GM08714 (cell line): ENCODE measurements at regions not wholly inside any gene's neighbourhood (a gene's known extent, or its start where the extent isn't known, plus 50 kb on each side); places are given as distances from the start of the nearest gene placed in this dataset.

Experiments used
- H3K4me3 ChIP-seq: fragments of 200-500 bp; sonication (Bioruptor generic); 2 replicates; pipeline ENCODE4 v1.5.1; 2014; ENCODE audit warnings: mild to moderate bottlenecking, low read length, inconsistent platforms
- ZNF274 ChIP-seq: IDR thresholded peaks from 2 replicates; pipeline ENCODE4 v1.6.1; 2012; ENCODE audit warnings: mild to moderate bottlenecking, low read depth, low read length

- TF ChIP-seq ZNF274, result no peak
- no peak overlapping the region for H3K4me3 ChIP-seq
Observed at GRCh38 chr1:235009561-235010306, 118.9 kb downstream of the TOMM20 start.

GRCh38 chr1:235009074-235009473, 119.6 kb downstream of the TOMM20 start:
- no peak overlapping the region; the same call in 1 of the 2 replicates for H3K4me3 ChIP-seq
- no peak for TF ChIP-seq ZNF274

- no peak overlapping the region for H3K4me3 ChIP-seq
- TF ChIP-seq ZNF274, result no peak
Observed at GRCh38 chr1:235008239-235008638, 120.4 kb downstream of the TOMM20 start.

- TF ChIP-seq ZNF274, result no peak
- H3K4me3 ChIP-seq, result no peak overlapping the region
Observed at GRCh38 chr1:235006816-235007215, 121.8 kb downstream of the TOMM20 start.

GRCh38 chr1:235006132-235006721, 122.4 kb downstream of the TOMM20 start:
- no peak for TF ChIP-seq ZNF274
- H3K4me3 ChIP-seq, result no peak overlapping the region

- no peak for TF ChIP-seq ZNF274
Observed at GRCh38 chr1:235004840-235005391, 123.7 kb downstream of the TOMM20 start.

GRCh38 chr1:235004276-235004675, 124.4 kb downstream of the TOMM20 start:
- no peak for TF ChIP-seq ZNF274

More at GRCh38 chr1:235004840-235005391, 123.7 kb downstream of the TOMM20 start:
- H3K4me3 ChIP-seq, result no peak overlapping the region

GRCh38 chr1:235002706-235003300, 125.8 kb downstream of the TOMM20 start:
- H3K4me3 ChIP-seq, result no peak overlapping the region
- no peak for TF ChIP-seq ZNF274

More at GRCh38 chr1:235004276-235004675, 124.4 kb downstream of the TOMM20 start:
- no peak overlapping the region for H3K4me3 ChIP-seq

GRCh38 chr1:234999513-234999940, 129.1 kb downstream of the TOMM20 start:
- H3K4me3 ChIP-seq, result no peak overlapping the region
- no peak for TF ChIP-seq ZNF274

GRCh38 chr1:234997896-234998741, 130.5 kb downstream of the TOMM20 start:
- TF ChIP-seq ZNF274, result no peak
- no peak overlapping the region for H3K4me3 ChIP-seq

GRCh38 chr1:234997201-234997895, 131.3 kb downstream of the TOMM20 start:
- no peak for TF ChIP-seq ZNF274
- H3K4me3 ChIP-seq, result no peak overlapping the region

- no peak for TF ChIP-seq ZNF274
- no peak overlapping the region for H3K4me3 ChIP-seq
Observed at GRCh38 chr1:234996245-234996757, 132.3 kb downstream of the TOMM20 start.
